GM18508 (cell line): ENCODE measurements at regions not wholly inside any gene's neighbourhood (a gene's known extent, or its start where the extent isn't known, plus 50 kb on each side); places are given as distances from the start of the nearest gene placed in this dataset.

Experiments used
- ATAC-seq: cut with Tn5 transposase; IDR thresholded peaks from one replicate; pipeline ENCODE4 v1.9.1; 2021; ENCODE audit warnings: moderate number of reproducible peaks; ENCODE audit not compliant: insufficient read depth, unreplicated experiment

- no peak for ATAC-seq
These were observed 95.0 kb upstream of the PRR16 start for GRCh38 chr5:120368923-120369715.

GRCh38 chr5:120372899-120373298 lies 91.2 kb upstream of the PRR16 start:
- ATAC-seq, result no peak

- no peak for ATAC-seq
These were observed 88.9 kb upstream of the PRR16 start for GRCh38 chr5:120375248-120375647.

GRCh38 chr5:120380644-120381043 lies 83.5 kb upstream of the PRR16 start:
- no peak for ATAC-seq

GRCh38 chr5:120382833-120383232 lies 81.3 kb upstream of the PRR16 start:
- no peak for ATAC-seq

- no peak for ATAC-seq
These were observed 77.1 kb upstream of the PRR16 start for GRCh38 chr5:120386981-120387380.

- ATAC-seq, result no peak
These were observed 75.9 kb upstream of the PRR16 start for GRCh38 chr5:120388016-120388781.

- ATAC-seq, result no peak
These were observed 69.8 kb upstream of the PRR16 start for GRCh38 chr5:120394259-120394658.

- no peak for ATAC-seq
These were observed 67.9 kb upstream of the PRR16 start for GRCh38 chr5:120396186-120396585.

GRCh38 chr5:120400356-120400755 lies 63.7 kb upstream of the PRR16 start:
- no peak for ATAC-seq

- no peak for ATAC-seq
These were observed 61.5 kb upstream of the PRR16 start for GRCh38 chr5:120402606-120403005.

- no peak for ATAC-seq
These were observed 58.7 kb upstream of the PRR16 start for GRCh38 chr5:120405286-120405864.

GRCh38 chr5:120405923-120406322 lies 58.2 kb upstream of the PRR16 start:
- ATAC-seq, result no peak

- ATAC-seq, result no peak
These were observed 50.4 kb upstream of the PRR16 start for GRCh38 chr5:120413686-120414085.
